H1 (cell line): ENCODE measurements at regions not wholly inside any gene's neighbourhood (a gene's known extent, or its start where the extent isn't known, plus 50 kb on each side); places are given as distances from the start of the nearest gene placed in this dataset.

ENCODE experiments used
- CHD7 ChIP-seq: fragments of 300-600 bp; sonication (generic); IDR thresholded peaks from 2 replicates; pipeline ENCODE4 v1.7.1; 2012; ENCODE audit warnings: low read length, moderate library complexity, mild to moderate bottlenecking, inconsistent platforms; ENCODE audit not compliant: insufficient replicate concordance
- CTCF ChIP-seq, 3 experiments: IDR thresholded peaks; 1 replicate in 2 of 3; 2 replicates in 1 of 3; pipeline versions ENCODE4 v1.5.1 to v1.6.1; 2011; ENCODE audit warnings: low read length in 3 of 3, mild to moderate bottlenecking in 3 of 3, inconsistent platforms in 2 of 3, low read depth in 1 of 3, moderate library complexity in 1 of 3; ENCODE audit not compliant: insufficient read depth in 1 of 3; ENCODE audit errors: control extremely low read depth in 1 of 3
- EGR1 ChIP-seq: IDR thresholded peaks from 2 replicates; pipeline ENCODE4 v1.6.1; 2011; ENCODE audit warnings: low read depth, low read length, borderline replicate concordance
- EZH2 ChIP-seq: fragments of 200-600 bp; sonication (generic); IDR thresholded peaks from 2 replicates; pipeline ENCODE4 v1.7.1; 2012; ENCODE audit warnings: low read depth, mild to moderate bottlenecking, moderate library complexity, low read length, inconsistent platforms; ENCODE audit not compliant: severe bottlenecking
- KDM5A ChIP-seq: fragments of 200-600 bp; IDR thresholded peaks from 2 replicates; pipeline ENCODE4 v1.7.1; 2012; ENCODE audit warnings: mild to moderate bottlenecking, low read length, inconsistent platforms, mixed read lengths
- MAX ChIP-seq: IDR thresholded peaks from 2 replicates; pipeline ENCODE4 v1.6.1; 2012; ENCODE audit warnings: inconsistent platforms
- POLR2A ChIP-seq, 2 experiments: IDR thresholded peaks; 1 replicate in 1 of 2; 2 replicates in 1 of 2; pipeline ENCODE4 v1.6.1; 2011; ENCODE audit warnings: low read depth in 2 of 2, low read length in 2 of 2, mild to moderate bottlenecking in 2 of 2; ENCODE audit errors: control extremely low read depth in 1 of 2
- SUZ12 ChIP-seq: fragments of 200-600 bp; sonication (generic); IDR thresholded peaks from 2 replicates; pipeline ENCODE4 v1.6.1; 2012; ENCODE audit warnings: mild to moderate bottlenecking, inconsistent platforms, low read length, moderate library complexity, mixed read lengths
- TEAD4 ChIP-seq: IDR thresholded peaks from 2 replicates; pipeline ENCODE4 v1.6.1; 2012; ENCODE audit warnings: low read depth, low read length, inconsistent platforms, mixed read lengths

- TF ChIP-seq EZH2 (no peak), KDM5A (no peak), CTCF (IDR thresholded peaks at IDR 0.05; ENCODE audit: control extremely low read depth in 1 of 3, insufficient read depth in 1 of 3, low read depth in 1 of 3, low read length in 3 of 3) (no peak), POLR2A (IDR thresholded peaks at IDR 0.05; ENCODE audit: control extremely low read depth in 1 of 2, low read depth in 2 of 2, low read length in 2 of 2) (no peak), EGR1 (no peak), SUZ12 (no peak), MAX (no peak), TEAD4 (no peak), CHD7 (no peak)
Observed at GRCh38 chr6:128597004-128597403, 76.6 kb upstream of the PTPRK start.
